Hepatic stellate cell (primary cell): ENCODE measurements at regions not wholly inside any gene's neighbourhood (a gene's known extent, or its start where the extent isn't known, plus 50 kb on each side); places are given as distances from the start of the nearest gene placed in this dataset.

Experiments used
- DNase-seq: peaks from one replicate; pipeline ENCODE4 v3.0.0; 2011; ENCODE audit warnings: low spot score

DNA sequence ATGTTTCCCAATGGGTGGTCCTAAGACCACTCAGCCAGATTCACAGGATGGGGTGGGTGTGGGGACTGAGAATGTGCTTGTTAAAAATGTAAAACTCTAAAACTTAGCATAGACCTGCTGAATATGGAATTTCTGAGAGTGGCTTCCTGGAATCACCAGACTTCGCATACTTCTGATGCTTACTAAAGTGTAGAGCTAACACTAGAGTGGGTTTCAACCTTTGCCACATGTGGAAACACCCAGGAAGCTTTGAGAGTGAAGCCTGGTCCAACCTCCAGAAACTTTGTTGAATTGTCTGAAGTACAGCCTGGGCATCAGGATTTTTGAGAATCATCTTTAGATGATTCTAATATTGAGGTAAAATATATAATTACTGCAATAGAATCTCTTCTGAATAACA lies 167.8 kb upstream of the EDNRA start:
- DNase-seq, result no peak

DNA sequence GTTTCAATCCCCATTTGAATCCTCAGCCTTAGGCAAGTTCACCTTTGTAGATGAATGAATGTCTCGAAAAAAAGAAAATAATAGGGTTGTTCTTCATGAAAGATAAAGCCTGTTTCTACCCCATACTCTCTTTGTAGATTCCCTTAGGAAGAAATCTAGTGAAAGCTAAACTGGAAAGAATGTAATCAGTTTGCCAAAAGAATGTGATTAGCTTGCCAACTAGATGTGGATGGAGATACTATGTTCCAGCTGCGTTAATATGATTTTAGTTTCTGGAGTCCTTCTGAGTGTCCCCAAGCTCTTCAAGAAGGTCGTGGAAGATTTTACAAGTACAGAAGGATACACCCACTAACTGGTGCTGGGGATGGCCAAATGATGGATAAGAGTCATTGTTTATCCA lies 162.3 kb upstream of the EDNRA start:
- no peak for DNase-seq

DNA sequence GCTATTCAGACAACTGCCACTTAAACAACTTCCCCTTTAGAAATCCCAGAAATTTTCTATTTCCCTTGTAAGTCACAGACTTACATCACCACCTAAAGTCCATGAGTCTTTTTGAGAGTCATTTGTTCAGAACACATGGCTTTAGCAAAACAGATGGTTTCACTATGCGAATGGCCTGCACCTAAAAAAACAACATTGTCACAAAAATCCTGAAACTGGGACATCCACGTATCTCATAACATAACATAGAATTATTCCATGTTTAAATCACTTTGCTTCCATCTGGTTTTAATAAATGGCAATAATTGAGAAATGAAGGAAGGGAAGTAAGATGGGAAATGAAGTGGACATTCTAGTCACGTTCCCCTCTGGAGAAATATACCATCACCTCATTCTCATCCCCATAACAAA lies 155.3 kb upstream of the EDNRA start:
- DNase-seq, result no peak

DNA sequence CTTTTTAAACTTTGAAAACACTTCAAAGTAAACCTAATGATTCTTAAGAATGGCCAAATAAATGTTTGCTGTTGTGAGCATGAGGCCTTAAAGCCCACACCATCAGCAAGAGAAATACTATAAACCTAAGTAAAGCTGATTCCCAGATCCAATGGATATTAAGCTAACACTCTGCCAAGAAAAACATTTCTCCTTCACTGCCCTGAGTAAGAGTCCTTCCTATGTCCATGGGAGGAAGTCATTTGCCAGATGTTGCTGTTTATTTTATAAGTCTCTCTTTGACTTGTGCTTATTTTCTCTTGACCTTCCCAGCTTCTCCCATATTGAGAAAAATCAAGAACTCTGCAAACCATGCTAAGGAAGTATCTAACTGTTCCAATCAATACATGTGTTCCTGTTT lies 154.3 kb upstream of the EDNRA start:
- no peak for DNase-seq

DNA sequence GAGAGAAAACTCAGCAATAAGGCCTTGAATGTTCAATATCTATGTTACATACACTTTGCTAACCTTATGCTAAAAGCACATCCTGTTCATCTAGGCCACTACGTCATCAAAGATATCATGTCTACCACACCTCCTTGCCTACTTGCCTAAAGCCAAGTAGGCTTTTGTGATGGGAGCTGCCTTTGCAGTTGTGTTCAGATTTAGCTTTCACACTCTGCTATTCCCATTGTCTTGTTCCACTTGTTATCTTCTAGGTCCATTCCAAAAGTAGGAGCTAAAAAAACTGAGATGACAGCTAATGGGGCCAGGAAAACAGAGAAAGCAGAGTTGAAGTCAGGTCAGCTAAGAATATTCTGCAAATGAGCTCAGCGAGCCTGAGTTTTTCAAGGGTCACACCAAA lies 153.6 kb upstream of the EDNRA start:
- no peak for DNase-seq

DNA sequence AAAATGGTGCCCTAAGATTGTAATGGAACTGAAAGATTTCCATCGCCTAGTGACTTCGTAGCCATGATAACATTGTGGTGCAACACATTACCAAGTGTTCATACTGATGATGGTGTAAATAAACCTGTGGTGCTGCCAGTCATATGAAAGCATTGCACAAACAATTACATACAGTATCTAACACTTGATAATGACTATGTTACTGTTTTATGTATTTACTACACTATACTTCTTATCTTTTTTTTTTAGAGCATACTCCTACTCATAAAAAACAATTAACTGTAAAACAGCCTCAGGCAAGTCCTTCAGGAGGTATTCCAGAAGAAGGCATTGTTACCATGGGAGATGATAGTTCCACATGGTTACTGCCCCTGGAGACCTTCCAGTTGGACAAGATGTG lies 152.7 kb upstream of the EDNRA start:
- no peak for DNase-seq

DNA sequence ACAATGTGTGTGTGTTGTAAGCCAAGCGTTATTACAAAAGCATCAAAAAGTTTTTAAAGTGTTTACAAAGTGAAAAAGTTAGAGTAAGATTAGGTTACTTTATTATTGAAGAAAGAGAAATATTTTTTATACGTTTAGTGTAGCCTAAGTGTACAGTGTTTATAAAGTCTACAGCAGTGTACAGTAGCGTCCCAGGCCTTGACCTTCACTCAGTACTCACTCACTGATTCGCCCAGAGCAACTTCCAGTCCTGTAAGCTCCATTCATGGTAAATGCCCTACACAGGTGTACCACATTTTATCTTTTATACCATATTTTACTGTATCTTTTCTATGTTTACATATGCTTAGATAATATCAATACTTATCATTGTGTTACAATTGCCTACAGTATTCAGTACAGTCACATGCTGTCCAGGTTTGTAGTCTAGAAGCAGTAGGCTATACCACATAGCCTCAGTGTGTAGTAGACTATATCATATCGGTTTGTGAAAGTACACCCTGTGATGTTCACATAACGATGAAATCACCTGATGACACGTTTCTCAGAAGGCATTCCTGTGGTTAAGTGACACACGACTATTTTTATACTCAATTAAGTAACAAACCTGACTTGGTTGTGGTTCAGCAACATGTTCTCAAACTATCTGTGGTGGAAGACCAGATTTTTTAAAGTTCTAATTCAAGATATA lies 152.0 kb upstream of the EDNRA start:
- no peak for DNase-seq

DNA sequence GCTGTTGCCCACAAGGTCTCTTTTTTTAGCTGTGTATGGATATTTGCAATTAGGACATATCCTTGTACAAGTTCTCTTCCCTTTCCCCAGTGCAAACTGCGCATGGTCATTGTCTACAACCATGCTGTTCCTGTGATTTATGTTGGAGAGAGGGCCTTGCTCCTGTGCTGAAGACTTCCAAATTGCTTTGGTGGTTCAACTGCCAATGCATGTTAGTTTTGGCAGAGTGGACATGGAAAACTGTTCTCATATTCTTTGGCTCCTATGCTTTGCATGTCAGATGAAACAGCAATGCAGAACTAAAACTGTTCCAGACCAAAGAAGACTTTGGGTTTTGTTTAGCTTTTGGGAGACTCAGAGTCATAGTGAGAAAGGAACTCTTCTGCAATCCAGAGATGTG lies 148.8 kb upstream of the EDNRA start:
- no peak for DNase-seq

DNA sequence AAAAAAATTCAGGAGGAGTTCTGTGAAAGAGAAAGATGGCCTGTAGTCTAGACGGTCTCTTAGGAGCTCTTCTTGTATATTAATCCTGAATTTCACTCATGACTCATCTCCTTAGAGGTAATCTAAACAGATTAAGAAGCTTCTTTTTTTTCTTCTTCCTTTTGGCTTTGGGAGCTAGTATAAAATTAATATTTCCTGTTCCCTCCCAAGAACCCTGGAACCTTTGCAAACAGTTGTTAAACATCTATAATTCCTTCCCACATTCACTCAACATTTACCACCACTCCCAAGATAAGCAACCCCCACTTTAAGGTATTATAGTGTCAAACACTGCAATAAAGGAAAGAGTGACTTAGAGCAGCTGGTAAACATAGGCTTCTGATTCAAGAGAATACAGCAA lies 146.4 kb upstream of the EDNRA start:
- peak; percentile 22 for DNase-seq

DNA sequence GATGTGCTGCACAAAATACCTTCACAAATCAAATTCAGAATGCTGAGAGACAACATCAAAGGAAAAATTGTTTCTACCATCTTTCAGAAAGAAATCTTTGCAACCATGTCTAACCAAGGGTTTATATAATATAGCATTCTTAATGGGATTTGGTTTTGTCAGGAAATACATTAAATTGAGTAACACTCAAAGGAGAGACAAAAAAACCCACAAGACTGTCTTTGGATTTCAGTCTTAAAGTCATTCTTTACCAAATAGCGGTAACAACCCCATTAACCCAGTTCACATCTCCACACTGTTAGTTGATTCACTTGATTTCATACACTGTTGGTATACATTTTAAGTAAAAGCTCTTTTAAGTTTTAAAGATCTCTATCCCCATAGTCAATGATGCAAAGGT lies 145.7 kb upstream of the EDNRA start:
- no peak for DNase-seq

DNA sequence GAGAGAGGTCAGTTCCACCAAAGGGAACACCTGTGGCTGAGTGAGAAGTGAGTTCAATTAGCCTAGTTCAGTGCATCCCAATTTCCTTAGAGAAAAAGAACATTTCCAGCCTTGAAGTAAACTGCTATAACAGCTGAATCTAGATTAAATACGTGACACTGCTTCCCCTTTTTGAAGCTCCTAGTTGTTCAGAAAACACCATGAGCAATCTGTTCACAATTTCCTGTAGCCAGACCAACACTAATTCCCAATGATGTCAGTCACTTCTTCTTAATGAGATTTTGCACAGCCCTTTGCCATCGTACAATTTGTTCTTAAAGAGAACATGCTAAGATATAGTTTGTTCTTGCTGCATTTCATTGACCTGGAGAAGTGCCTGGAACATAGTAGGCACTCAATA lies 144.6 kb upstream of the EDNRA start:
- no peak for DNase-seq

DNA sequence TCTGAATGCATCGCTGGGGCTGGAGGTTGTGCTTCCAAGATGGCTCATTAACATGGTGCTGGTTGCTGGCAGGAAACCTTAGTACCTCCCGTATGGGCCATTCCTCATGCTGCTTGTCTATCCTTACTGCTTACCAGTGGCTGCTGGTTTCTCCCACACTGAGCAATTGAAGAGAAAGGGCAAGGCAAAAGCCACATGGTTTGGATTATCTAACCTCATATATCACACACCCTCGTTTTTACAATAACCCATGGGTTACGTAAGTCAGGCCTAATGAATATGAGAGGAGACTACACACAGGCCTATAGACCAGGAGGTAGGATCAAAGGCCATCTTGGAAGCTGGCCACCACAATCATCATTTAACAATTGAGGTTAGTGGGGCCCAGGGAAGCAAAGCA lies 141.8 kb upstream of the EDNRA start:
- no peak for DNase-seq

DNA sequence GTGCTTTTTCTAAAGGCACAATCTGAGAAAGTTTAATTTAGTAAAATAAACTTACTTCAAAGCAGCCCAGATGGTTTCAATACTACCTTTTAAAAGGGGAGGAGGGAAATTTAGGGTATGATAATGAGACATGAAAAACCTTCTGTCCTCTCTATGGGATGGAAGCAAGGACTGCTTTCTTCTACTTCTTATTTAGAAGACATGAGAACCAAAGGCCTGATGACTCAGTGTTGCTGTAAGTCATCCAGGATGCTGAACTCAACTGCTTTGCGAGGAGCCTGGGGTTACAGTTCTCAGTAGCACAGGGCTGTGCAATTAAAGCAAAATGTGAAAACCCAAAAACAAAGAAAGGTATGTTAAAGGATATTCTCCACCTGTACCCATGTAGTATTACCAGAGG lies 140.8 kb upstream of the EDNRA start:
- peak; percentile 59 for DNase-seq

DNA sequence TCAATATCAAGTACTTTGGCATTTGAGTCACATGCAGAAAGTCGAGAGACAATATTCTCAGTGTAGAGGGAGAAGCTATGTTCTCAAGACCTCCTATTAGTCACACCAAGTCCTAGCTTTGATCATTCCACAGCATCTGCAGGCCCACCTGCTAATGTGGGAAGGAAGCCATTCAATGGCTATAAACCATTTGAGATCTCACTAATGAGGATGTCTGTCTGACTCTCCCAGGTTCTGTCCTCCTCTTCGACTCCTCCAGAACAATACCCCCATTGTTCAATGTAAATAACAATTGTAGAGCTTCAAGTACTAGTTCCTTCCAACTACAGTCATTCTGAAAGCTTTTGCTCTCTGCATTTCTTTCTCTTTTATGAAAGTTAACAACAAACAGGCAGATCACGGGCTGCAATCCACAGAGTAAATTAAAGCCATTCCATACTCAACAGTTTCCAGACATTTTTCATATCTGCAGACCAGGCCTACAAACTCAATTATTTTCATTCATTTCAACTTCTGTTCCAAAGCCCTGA lies 140.2 kb upstream of the EDNRA start:
- DNase-seq, result no peak

DNA sequence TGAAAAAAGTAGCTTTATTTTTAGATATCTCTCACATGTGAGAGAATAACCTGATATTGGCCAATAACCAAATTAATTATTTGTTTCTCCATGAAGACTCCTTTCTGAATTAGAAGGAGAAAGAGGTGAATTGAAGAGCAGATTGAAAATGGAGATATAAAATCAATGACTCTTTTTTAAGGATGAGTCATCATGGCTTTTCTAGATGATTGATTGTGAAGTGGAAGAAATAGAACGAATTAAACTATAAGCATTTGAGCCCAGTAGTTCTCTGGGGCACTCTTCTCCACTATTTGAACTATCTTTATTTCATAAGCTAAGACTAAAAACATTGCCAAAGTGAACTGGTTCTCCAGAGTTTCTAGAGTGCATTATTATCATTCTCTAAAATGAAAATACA lies 137.2 kb upstream of the EDNRA start:
- no peak for DNase-seq

DNA sequence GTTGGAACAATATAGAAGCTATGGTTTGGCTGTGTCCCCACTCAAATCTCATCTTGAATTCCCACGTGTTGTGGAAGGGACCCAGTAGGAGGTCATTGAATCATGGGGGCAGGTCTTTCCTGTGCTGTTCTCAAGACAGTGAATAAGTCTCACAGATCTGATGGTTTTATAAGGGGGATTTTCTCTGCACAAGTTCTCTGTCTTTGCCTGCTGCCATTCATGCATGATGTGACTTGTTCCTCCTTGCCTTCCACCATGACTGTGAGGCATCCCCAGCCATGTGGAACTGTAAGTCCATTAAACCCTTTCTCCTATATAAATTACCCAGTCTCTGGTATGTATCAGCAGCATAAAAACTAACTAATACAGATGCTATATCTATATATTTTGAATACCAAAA lies 135.2 kb upstream of the EDNRA start:
- DNase-seq, result no peak

DNA sequence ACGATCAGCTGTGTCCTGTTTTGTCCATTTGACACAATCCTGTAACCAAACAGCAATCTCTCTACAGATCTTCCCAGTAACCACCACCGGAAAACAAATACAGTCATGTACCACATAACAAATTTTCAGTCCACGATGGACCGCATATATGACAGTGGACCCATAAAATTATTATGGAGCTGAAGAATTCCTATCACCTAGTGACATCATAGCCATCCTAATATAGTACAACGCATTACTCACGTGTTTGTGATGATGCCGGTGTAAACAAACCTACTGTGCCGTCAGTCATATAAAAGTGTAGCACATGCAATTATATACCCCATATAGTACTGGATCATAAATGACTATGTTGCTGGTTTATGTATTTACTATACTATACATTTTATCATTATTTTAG lies 133.7 kb upstream of the EDNRA start:
- no peak for DNase-seq

DNA sequence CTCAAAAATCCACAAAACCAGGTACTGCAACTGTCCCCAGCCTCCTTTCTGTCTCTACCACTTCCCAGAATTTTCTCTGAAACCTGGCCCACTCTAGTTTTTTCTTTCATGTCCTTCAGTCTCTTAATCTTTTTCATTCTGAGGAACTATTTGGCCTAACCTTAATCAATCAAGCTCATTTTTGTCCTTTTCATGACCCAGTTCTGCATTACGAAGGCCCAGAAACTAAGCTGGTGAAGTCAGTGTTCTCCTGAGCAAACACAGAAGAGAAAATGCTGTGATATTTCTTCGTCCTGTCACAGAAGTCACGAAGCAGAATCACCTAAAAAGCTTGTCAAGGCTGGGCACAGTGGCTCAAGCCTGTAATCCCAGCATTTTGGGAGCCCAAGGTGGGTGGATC lies 131.7 kb upstream of the EDNRA start:
- no peak for DNase-seq

DNA sequence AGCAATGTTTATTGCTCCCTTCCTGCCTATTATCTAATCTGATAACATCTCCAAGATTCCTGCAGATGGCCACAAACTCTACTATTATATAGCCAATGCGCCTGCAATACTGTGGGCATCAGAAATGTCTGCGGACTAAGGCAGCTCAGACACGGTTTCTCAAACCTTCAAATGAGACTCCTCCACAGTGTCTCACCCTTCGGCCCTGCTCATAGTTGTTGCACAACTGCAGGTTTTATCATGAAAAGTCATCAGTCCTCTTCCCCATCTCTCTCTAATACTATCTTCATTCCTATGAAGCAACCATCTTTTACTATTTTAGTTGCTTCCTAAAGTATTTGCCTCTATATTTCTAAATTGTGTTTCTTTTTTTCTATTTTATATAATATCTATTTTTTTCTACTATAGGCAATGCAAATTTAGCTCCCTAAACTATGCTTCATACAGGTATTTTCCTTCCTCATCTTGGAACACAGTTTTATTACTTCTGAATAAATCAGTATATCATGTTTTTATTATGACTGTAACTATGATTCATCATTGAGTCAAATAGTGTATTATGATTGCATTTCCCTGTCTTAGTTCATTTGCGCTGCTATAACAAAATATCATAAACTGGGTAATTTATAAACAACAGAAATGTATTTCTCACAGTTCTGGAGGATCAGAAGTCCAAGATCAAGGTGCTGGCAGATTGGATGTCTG lies 129.7 kb upstream of the EDNRA start:
- DNase-seq, result no peak

DNA sequence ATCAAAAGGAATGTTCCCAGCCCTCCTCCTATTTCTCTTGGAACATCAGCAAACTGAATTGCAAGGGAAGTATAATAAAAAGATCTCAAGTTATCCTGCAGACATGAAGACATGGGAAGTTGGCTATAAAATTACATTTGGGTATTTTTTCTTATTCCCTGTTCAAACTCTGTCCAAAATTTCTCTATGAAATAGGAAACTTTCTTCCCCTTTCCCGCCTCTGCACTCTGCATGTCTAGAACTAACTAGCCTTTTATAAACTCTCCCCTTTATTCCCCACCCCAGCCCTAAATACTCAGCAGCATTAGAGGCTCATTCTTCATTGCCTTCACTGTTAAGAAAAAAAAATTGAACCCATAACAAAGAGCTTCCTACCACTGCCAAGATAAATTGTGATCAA lies 126.7 kb upstream of the EDNRA start:
- DNase-seq, result no peak

DNA sequence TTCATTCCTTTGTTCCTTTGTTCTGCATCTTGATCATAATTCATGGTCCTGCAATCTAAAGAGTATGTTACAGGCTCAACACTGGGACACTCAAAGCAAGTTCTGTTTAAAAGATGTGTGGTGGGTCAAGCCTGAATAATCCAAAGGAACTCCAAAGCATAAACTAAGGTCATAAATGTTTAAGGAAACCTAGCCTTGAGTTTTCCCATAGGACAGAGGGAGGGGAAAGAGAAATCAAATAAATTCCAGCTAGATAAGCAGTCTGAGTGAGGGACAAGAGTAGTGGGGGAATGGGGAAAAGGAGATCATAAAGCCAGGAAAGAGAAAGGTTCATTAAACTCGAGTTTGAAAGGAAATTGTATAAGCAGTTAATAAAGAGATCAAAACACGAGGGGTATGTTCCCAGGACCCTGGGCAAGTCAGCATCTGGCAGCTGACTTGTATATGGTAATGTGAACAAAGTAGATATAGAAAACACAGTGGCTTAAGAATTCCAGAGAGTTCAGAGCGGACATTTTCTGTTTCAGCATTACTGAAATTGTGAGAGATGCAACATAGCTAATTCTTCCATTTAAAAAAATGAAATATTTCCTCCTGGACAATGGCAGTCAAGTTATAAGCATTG lies 125.8 kb upstream of the EDNRA start:
- DNase-seq, result no peak

DNA sequence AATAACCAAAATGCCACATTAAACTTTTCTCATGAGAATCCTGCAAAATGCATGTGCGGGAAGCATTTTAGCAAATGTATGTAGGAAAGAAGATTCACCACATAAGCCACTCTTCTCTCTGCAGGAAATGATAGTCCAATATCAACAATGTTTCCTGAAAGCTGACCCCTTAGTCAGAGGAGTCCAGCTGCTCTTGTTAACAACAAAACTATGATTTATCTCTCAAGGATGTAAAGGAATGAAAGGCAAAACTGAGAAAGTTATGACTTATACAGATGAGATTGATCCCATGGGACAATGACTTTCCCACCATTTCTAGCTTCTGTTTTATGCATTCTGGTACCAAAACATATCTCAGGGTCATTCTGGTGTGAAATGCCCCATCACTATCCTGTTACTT lies 125.0 kb upstream of the EDNRA start:
- peak; percentile 70 for DNase-seq

DNA sequence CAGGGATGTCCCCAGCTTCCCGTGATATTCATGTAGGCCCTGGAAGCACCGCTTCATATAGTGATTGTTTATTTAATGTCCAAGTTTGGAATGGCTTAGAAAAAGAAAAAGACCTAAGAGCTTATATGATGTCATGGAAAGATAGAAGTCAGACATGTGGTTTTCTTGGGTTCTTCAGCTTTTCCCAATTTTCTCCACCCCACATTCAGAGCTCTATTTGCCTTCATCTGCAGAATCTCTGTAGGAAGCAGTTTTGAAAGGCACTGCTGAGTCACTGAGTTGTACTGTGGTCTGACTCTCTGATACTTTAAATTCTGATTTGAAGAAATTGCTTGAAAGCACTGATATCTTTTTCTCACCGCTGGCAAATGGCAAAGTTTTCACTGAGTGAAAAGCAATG lies 120.6 kb upstream of the EDNRA start:
- DNase-seq, result peak; percentile 43
